AG10803 (cell line): ENCODE measurements at regions not wholly inside any gene's neighbourhood (a gene's known extent, or its start where the extent isn't known, plus 50 kb on each side); places are given as distances from the start of the nearest gene placed in this dataset.
"Not testable (repeated sequence)": the region's sequence is repeated elsewhere in the genome, so short reads cannot be mapped to it uniquely, and the experiment has no call there.

Experiments
- DNase-seq: peaks from one replicate; pipeline ENCODE4 v3.0.0; 2010; ENCODE audit warnings: low read depth
- H3K4me3 ChIP-seq: 2 replicates; pipeline ENCODE4 v1.5.1; 2011; ENCODE audit warnings: mild to moderate bottlenecking, low read length, control low read depth
- CTCF ChIP-seq: conservative IDR thresholded peaks from 2 replicates; pipeline ENCODE4 v1.5.1; 2011; ENCODE audit warnings: mild to moderate bottlenecking, low read length, control low read depth, inconsistent platforms

DNA sequence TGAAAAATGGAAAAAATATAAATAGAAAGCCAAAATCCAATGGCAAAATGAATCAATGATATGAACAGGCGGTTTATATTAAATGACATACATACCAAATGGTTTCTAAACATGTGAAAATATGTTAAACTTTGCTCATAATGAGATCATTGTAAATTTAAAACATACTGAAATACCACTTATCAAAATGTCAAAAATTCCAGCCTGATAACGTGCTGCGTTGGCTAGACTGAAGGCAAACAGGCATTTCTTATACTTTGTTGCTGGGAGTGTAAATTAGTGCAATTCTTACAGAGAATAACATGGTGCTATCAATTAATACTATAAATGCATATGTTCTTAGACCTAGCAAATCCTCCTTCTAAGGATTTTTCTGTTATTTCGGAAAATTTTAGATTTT, 225.8 kb upstream of the FAM3C start:
- DNase-seq = no peak
- no peak overlapping the region for H3K4me3 ChIP-seq
- no peak for TF ChIP-seq CTCF

- TF ChIP-seq CTCF = no peak
- DNase-seq = no peak
These were observed 225.0 kb upstream of the FAM3C start for GRCh38 chr7:121620953-121621606.

DNA sequence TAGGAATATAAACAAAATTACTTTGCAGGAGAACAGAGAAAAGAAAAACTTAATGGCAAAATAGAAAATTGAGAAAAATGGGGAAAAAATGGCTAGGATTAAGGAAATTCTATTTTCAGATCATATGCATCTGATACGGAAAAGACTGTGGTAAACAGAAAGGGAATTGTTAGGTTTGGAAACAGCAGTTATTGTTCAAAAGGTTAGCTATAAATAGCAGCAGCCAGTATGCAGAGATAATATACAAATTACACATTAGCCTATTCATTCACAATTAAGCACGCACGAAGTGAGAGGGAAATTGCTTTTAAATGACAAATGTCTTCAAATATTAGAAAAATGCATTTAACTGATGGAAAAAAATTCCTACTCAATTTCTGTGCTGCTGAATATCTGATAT, 224.1 kb upstream of the FAM3C start:
- no peak for DNase-seq
- no peak overlapping the region for H3K4me3 ChIP-seq
- no peak for TF ChIP-seq CTCF

More at GRCh38 chr7:121620953-121621606, 225.0 kb upstream of the FAM3C start:
- no peak overlapping the region for H3K4me3 ChIP-seq

- TF ChIP-seq CTCF = no peak
- DNase-seq = no peak
- no peak overlapping the region for H3K4me3 ChIP-seq
These were observed 222.1 kb upstream of the FAM3C start for GRCh38 chr7:121618182-121618581.

DNA sequence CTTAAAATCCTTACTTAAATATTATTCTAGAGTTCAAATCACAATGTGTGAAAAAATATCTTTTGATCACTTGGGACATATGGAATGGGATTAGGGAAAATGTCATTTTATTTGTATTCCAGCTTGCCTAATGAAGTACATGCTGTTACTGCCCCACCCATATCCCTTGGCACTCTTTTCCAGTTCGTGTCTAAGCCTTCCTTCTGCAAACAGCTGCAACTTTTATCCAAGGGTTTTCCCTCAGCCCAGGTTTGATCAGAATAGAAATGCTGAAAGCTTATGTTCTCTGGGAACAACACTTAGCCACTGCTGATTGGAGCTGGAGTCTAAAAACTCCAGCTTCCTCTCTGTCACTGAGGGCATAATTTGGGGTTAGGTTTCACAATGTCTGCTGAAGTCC, 214.1 kb upstream of the FAM3C start:
- no peak for TF ChIP-seq CTCF
- DNase-seq = no peak
- H3K4me3 ChIP-seq = no peak overlapping the region

GRCh38 chr7:121609208-121609607, 213.1 kb upstream of the FAM3C start:
- DNase-seq = no peak
- no peak overlapping the region for H3K4me3 ChIP-seq
- TF ChIP-seq CTCF = no peak

GRCh38 chr7:121608785-121609184, 212.7 kb upstream of the FAM3C start:
- H3K4me3 ChIP-seq = no peak overlapping the region
- TF ChIP-seq CTCF = no peak
- DNase-seq = no peak

- DNase-seq, H3K4me3 ChIP-seq: not testable (repeated sequence)
These were observed 212.1 kb upstream of the FAM3C start for GRCh38 chr7:121608183-121608582.
